PC-9 (cell line): ENCODE measurements at regions not wholly inside any gene's neighbourhood (a gene's known extent, or its start where the extent isn't known, plus 50 kb on each side); places are given as distances from the start of the nearest gene placed in this dataset.

Source experiments
- BruUV-seq: library from RNA; stranded (reverse); fragments of 400-500 nt; replicated peaks from 2 replicates; lab custom pipeline; 2021; lab: Mats Ljungman, UMichigan
- CTCF ChIA-PET: fragments of 300-600 bp; sonication (Branson Sonifier 250); formaldehyde crosslinking; loops from one replicate; lab custom pipeline; 2022; ENCODE audit warnings: antibody characterized with exemption; lab: Charles Lee
- POLR2A ChIA-PET: fragments of 300-600 bp; sonication (Branson Sonifier 250); formaldehyde crosslinking; loops from one replicate; lab custom pipeline; 2022; ENCODE audit warnings: antibody characterized with exemption; ENCODE audit not compliant: unreplicated experiment; lab: Charles Lee
- DNase-seq, 2 experiments: peaks; one replicate each; pipeline versions ENCODE4 v3.0.0 to v3.0.0-alpha.2; 2015 to 2022; ENCODE audit warnings: mixed read lengths in 1 of 2
- H2AFZ ChIP-seq: fragments of 200-600 bp; sonication (generic); 2 replicates; pipeline ENCODE4 v1.8.1; 2017; ENCODE audit warnings: antibody characterized with exemption
- H3F3A ChIP-seq: fragments of 200-600 bp; sonication (generic); 2 replicates; pipeline ENCODE4 v1.8.1; 2017; ENCODE audit warnings: antibody characterized with exemption, mild to moderate bottlenecking, low read depth; ENCODE audit not compliant: insufficient read depth
- H3K27ac ChIP-seq: fragments of 200-600 bp; sonication (generic); 2 replicates; pipeline ENCODE4 v1.6.1; 2016; ENCODE audit warnings: mixed run types
- H3K27me3 ChIP-seq: fragments of 200-600 bp; sonication (generic); 2 replicates; pipeline ENCODE4 v1.6.1; 2016; ENCODE audit warnings: low read depth, mixed run types; ENCODE audit not compliant: insufficient read depth
- H3K36me3 ChIP-seq: fragments of 200-600 bp; sonication (generic); 2 replicates; pipeline ENCODE4 v1.6.1; 2016; ENCODE audit warnings: low read depth, mixed run types
- H3K4me1 ChIP-seq: fragments of 200-600 bp; sonication (generic); replicated peaks from 2 replicates; pipeline ENCODE4 v1.6.1; 2016; ENCODE audit warnings: mixed run types; ENCODE audit not compliant: insufficient read depth
- H3K4me2 ChIP-seq: fragments of 200-600 bp; sonication (generic); 2 replicates; pipeline ENCODE4 v1.6.1; 2017; ENCODE audit warnings: mixed run types
- H3K4me3 ChIP-seq: fragments of 200-600 bp; sonication (generic); 2 replicates; pipeline ENCODE4 v1.6.1; 2016; ENCODE audit warnings: mixed run types
- H3K79me2 ChIP-seq: fragments of 200-600 bp; sonication (generic); 2 replicates; pipeline ENCODE4 v1.6.1; 2017; ENCODE audit warnings: low read depth, mixed run types
- H3K9me2 ChIP-seq: fragments of 200-600 bp; sonication (generic); 2 replicates; pipeline ENCODE4 v1.8.1; 2017; ENCODE audit warnings: mild to moderate bottlenecking; ENCODE audit not compliant: insufficient read depth
- H3K9me3 ChIP-seq: fragments of 200-600 bp; sonication (generic); 2 replicates; pipeline ENCODE4 v1.8.1; 2016; ENCODE audit warnings: low read depth; ENCODE audit not compliant: insufficient read depth
- H4K20me1 ChIP-seq: fragments of 200-600 bp; sonication (generic); 2 replicates; pipeline ENCODE4 v1.8.1; 2017; ENCODE audit not compliant: insufficient read depth
- CTCF ChIP-seq: fragments of 200-600 bp; sonication (generic); conservative IDR thresholded peaks from 2 replicates; pipeline ENCODE4 v1.6.1; 2017; ENCODE audit warnings: mixed run types, antibody characterized with exemption, mild to moderate bottlenecking, moderate library complexity
- EZH2 ChIP-seq: fragments of 200-600 bp; sonication (generic); IDR thresholded peaks from 2 replicates; pipeline ENCODE4 v1.8.0; 2017; ENCODE audit warnings: antibody characterized with exemption, low read depth
- intact Hi-C: fragments of 100-400 bp; cut with micrococcal nuclease; formaldehyde crosslinking; loops from one replicate; pipeline ENCODE4 v1.10.0; 2022; ENCODE audit not compliant: unreplicated experiment

- no peak for DNase-seq
- H3K4me1 ChIP-seq: no peaks in the 10 kb centered on the region
- no peak overlapping the region for H3K4me2 ChIP-seq
- no peak overlapping the region for H2AFZ ChIP-seq
- no peaks in the 10 kb centered on the region for H3K79me2 ChIP-seq
- no peaks in the 10 kb centered on the region for H3F3A ChIP-seq
- H3K27ac ChIP-seq: no peak overlapping the region
- no peak overlapping the region for H3K4me3 ChIP-seq
- ChIA-PET POLR2A (no interaction called here), CTCF (no interaction called here)
- no TSS peak for BruUV-seq
- TF ChIP-seq EZH2 (no peak), CTCF (no peak)
- H3K9me2 ChIP-seq: no peaks in the 10 kb centered on the region
- H3K27me3 ChIP-seq: no peaks in the 10 kb centered on the region
- intact Hi-C loops: no loop called here
- H3K36me3 ChIP-seq: no peaks in the 10 kb centered on the region
- H4K20me1 ChIP-seq: no peaks in the 10 kb centered on the region
- no peaks in the 10 kb centered on the region for H3K9me3 ChIP-seq
Observed at GRCh38 chr12:107618106-107618505, 67.5 kb upstream of the PWP1 start.

GRCh38 chr12:107619831-107620230 lies 65.8 kb upstream of the PWP1 start:
- H3F3A ChIP-seq: no peaks in the 10 kb centered on the region
- H3K27ac ChIP-seq: no peak overlapping the region
- H4K20me1 ChIP-seq: no peaks in the 10 kb centered on the region
- no peak overlapping the region for H2AFZ ChIP-seq
- no peak for DNase-seq
- no peaks in the 10 kb centered on the region for H3K9me2 ChIP-seq
- no peaks in the 10 kb centered on the region for H3K79me2 ChIP-seq
- ChIA-PET CTCF (no interaction called here), POLR2A (no interaction called here)
- H3K9me3 ChIP-seq: no peaks in the 10 kb centered on the region
- intact Hi-C loops: no loop called here
- H3K4me2 ChIP-seq: no peak overlapping the region
- no peaks in the 10 kb centered on the region for H3K27me3 ChIP-seq
- no peaks in the 10 kb centered on the region for H3K4me1 ChIP-seq
- no peak for TF ChIP-seq CTCF
- TF ChIP-seq EZH2: no peak
- no peaks in the 10 kb centered on the region for H3K36me3 ChIP-seq
- no peak overlapping the region for H3K4me3 ChIP-seq
- BruUV-seq: no TSS peak

GRCh38 chr12:107622001-107622400 lies 63.6 kb upstream of the PWP1 start:
- Histone ChIP-seq H3K36me3 (no peaks in the 10 kb centered on the region), H3K9me2 (no peaks in the 10 kb centered on the region), H3K9me3 (no peaks in the 10 kb centered on the region), H3K4me2 (no peak overlapping the region), H2AFZ (no peak overlapping the region), H3F3A (no peaks in the 10 kb centered on the region), H3K4me1 (no peaks in the 10 kb centered on the region), H3K79me2 (no peaks in the 10 kb centered on the region), H3K27me3 (no peaks in the 10 kb centered on the region), H3K4me3 (no peak overlapping the region), H3K27ac (no peak overlapping the region), H4K20me1 (no peaks in the 10 kb centered on the region)
- DNase-seq: no peak
- ChIA-PET CTCF (interaction anchor here (1.1 kb wide), 1 partner anchor 301 kb away, joined by 4 read pairs; no protein-coding TSS in a partner anchor), POLR2A (no interaction called here)
- BruUV-seq: no TSS peak
- intact Hi-C loops: no loop called here
- TF ChIP-seq EZH2 (no peak), CTCF (peak; percentile 59)
